Trophoblast cell (in vitro differentiated cells and primary cell): ENCODE measurements at regions not wholly inside any gene's neighbourhood (a gene's known extent, or its start where the extent isn't known, plus 50 kb on each side); places are given as distances from the start of the nearest gene placed in this dataset.

Experiments used
- DNase-seq, 2 donors: peaks; one replicate each; pipeline ENCODE4 v3.0.0-alpha.2; 2016
- H2AFZ ChIP-seq: 2 replicates; pipeline ENCODE4 v1.6.1; 2013; ENCODE audit warnings: low read length, moderate library complexity, mild to moderate bottlenecking; ENCODE audit not compliant: insufficient read depth, poor library complexity
- H2AK5ac ChIP-seq: 2 replicates; pipeline ENCODE4 v1.6.1; 2013; ENCODE audit warnings: mild to moderate bottlenecking, low read length
- H2BK120ac ChIP-seq: 2 replicates; pipeline ENCODE4 v1.6.1; 2013; ENCODE audit warnings: low read length, mild to moderate bottlenecking, moderate library complexity; ENCODE audit not compliant: insufficient read depth, poor library complexity
- H2BK12ac ChIP-seq: 2 replicates; pipeline ENCODE4 v1.6.1; 2013; ENCODE audit warnings: mild to moderate bottlenecking, low read length, moderate library complexity
- H2BK5ac ChIP-seq: 2 replicates; pipeline ENCODE4 v1.6.1; 2013; ENCODE audit warnings: low read length, low read depth, moderate library complexity, mild to moderate bottlenecking; ENCODE audit not compliant: poor library complexity
- H3K14ac ChIP-seq: 2 replicates; pipeline ENCODE4 v1.6.1; 2013; ENCODE audit warnings: mild to moderate bottlenecking, low read length
- H3K18ac ChIP-seq: 2 replicates; pipeline ENCODE4 v1.6.1; 2013; ENCODE audit warnings: mild to moderate bottlenecking, low read length
- H3K23ac ChIP-seq: 2 replicates; pipeline ENCODE4 v1.6.1; 2013; ENCODE audit warnings: low read length
- H3K27ac ChIP-seq: 2 replicates; pipeline ENCODE4 v1.5.1; 2013; ENCODE audit warnings: low read depth, mild to moderate bottlenecking, inconsistent platforms, low read length, moderate library complexity
- H3K27me3 ChIP-seq: 2 replicates; pipeline ENCODE4 v1.6.1; 2013; ENCODE audit warnings: inconsistent platforms, mild to moderate bottlenecking, low read length, moderate library complexity; ENCODE audit not compliant: insufficient read depth
- H3K36me3 ChIP-seq, 2 experiments: 1 replicate in 1 of 2; 2 replicates in 1 of 2; pipeline ENCODE4 v1.6.1; 2013; ENCODE audit warnings: low read length in 2 of 2, mild to moderate bottlenecking in 2 of 2, moderate library complexity in 1 of 2; ENCODE audit not compliant: insufficient read depth in 2 of 2, control insufficient read depth in 1 of 2
- H3K4ac ChIP-seq: 2 replicates; pipeline ENCODE4 v1.6.1; 2013; ENCODE audit warnings: low read depth, mild to moderate bottlenecking, low read length, moderate library complexity
- H3K4me1 ChIP-seq, 2 experiments: 1 replicate in 1 of 2; 2 replicates in 1 of 2; pipeline ENCODE4 v1.6.1; 2013; ENCODE audit warnings: low read length in 2 of 2, mild to moderate bottlenecking in 2 of 2, moderate library complexity in 1 of 2; ENCODE audit not compliant: insufficient read depth in 2 of 2, control insufficient read depth in 1 of 2
- H3K4me2 ChIP-seq: 2 replicates; pipeline ENCODE4 v1.6.1; 2013; ENCODE audit warnings: inconsistent platforms, mild to moderate bottlenecking, low read length, moderate library complexity
- H3K4me3 ChIP-seq: 2 replicates; pipeline ENCODE4 v1.5.1; 2013; ENCODE audit warnings: mild to moderate bottlenecking, low read depth, low read length, inconsistent platforms
- H3K79me1 ChIP-seq: one replicate; pipeline ENCODE4 v1.6.1; 2013; ENCODE audit warnings: low read length
- H3K79me2 ChIP-seq: 2 replicates; pipeline ENCODE4 v1.6.1; 2013; ENCODE audit warnings: low read length, mild to moderate bottlenecking; ENCODE audit not compliant: control insufficient read depth, insufficient read depth, poor library complexity
- H3K9ac ChIP-seq: 2 replicates; pipeline ENCODE4 v1.6.1; 2013; ENCODE audit warnings: mild to moderate bottlenecking, low read length
- H3K9me3 ChIP-seq: 2 replicates; pipeline ENCODE4 v1.6.1; 2013; ENCODE audit warnings: low read depth, mild to moderate bottlenecking, control low read depth, inconsistent platforms, low read length; ENCODE audit not compliant: insufficient read depth
- H4K12ac ChIP-seq: 2 replicates; pipeline ENCODE4 v1.6.1; 2013; ENCODE audit warnings: low read depth, mild to moderate bottlenecking, low read length, moderate library complexity
- H4K8ac ChIP-seq: 2 replicates; pipeline ENCODE4 v1.6.1; 2013; ENCODE audit warnings: low read depth, mild to moderate bottlenecking, low read length, moderate library complexity
- H4K91ac ChIP-seq: one replicate; pipeline ENCODE4 v1.6.1; 2013; ENCODE audit warnings: low read depth, mild to moderate bottlenecking, low read length, moderate library complexity
- WGBS: extraction: QIAGEN DNeasy Blood & Tissue Kit; methylation state at CpG from one replicate; pipeline ENCODE4 v1.1.7; 2013; ENCODE audit warnings: missing lambda C conversion rate; ENCODE audit not compliant: insufficient read length, insufficient coverage; ENCODE audit errors: extremely low coverage; 5-methylcytosine and 5-hydroxymethylcytosine counted together

DNA sequence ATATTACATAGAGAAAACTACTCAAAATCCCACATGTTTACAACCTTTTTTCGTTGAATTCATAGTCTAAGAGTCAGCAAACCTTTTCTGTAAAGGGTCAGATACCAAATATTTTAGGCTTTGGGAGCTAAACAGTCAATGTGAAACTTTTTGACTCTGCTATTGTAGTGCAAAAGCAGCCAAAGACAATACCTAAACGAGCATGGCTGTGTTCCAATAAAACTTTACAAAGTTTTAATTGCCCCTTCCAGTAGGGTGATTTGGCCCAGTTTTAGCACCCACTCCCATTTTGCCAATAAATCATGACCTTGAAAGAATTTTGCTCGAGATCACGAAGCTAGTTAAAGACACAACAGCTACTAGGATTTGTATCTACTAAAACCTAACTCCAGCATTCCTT is 147.2 kb downstream of the ANKRD50 start:
- Histone ChIP-seq H2BK120ac (no peak overlapping the region), H3K4me3 (no peak overlapping the region), H3K27me3 (no peaks in the 10 kb centered on the region), H3K4me1 (peaks cover 2% of the 10 kb centered on the region in 2 experiments), H2AFZ (no peak overlapping the region), H3K36me3 (no peaks in the 10 kb centered on the region), H3K18ac (no peak overlapping the region), H3K9me3 (no peaks in the 10 kb centered on the region), H3K27ac (no peak overlapping the region), H4K8ac (no peak overlapping the region), H2AK5ac (no peak overlapping the region), H4K12ac (no peak overlapping the region), H3K79me1 (peaks cover 4% of the 10 kb centered on the region), H2BK5ac (no peak overlapping the region), H3K4ac (no peak overlapping the region), H4K91ac (no peak overlapping the region), H3K23ac (no peak overlapping the region), H3K79me2 (no peaks in the 10 kb centered on the region), H2BK12ac (no peak overlapping the region), H3K14ac (no peak overlapping the region), H3K9ac (no peak overlapping the region), H3K4me2 (no peak overlapping the region)
- WGBS = no CpG with 5 or more reads among the region's 4 CpGs
- DNase-seq = peak in 1 of 2 donors; percentile 22

DNA sequence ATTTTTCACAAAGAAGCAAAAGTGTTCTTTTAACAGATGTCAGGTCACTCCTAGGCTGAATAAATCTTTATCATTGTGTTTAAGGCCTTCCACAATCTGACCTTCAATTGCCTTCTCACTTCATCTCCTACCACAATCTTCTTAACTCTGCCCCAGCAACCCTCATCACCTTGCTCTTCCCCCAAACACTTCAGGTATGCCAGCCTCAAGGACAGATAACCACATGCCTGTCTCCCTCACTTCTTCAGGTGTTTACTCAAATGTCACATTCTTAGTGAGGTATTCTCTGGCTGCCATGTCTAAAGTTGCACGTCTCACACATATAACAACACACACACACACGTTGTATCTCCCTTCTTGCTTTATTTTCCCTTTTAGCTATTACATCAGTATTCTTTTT is 146.5 kb downstream of the ANKRD50 start:
- H3K14ac ChIP-seq = no peak overlapping the region
- peaks cover 2% of the 10 kb centered on the region in 2 experiments for H3K4me1 ChIP-seq
- H3K79me2 ChIP-seq = no peaks in the 10 kb centered on the region
- H2AFZ ChIP-seq = no peak overlapping the region
- no peak overlapping the region for H2AK5ac ChIP-seq
- H3K4ac ChIP-seq = no peak overlapping the region
- H4K91ac ChIP-seq = no peak overlapping the region
- H2BK12ac ChIP-seq = no peak overlapping the region
- no peaks in the 10 kb centered on the region for H3K36me3 ChIP-seq
- no peak overlapping the region for H3K4me3 ChIP-seq
- H3K79me1 ChIP-seq = peaks cover 4% of the 10 kb centered on the region
- no peak overlapping the region for H2BK5ac ChIP-seq
- H4K12ac ChIP-seq = no peak overlapping the region
- H3K4me2 ChIP-seq = no peak overlapping the region
- H3K27me3 ChIP-seq = no peaks in the 10 kb centered on the region
- no peak overlapping the region for H3K23ac ChIP-seq
- WGBS = no CpG with 5 or more reads among the region's 2 CpGs
- no peak overlapping the region for H3K18ac ChIP-seq
- no peaks in the 10 kb centered on the region for H3K9me3 ChIP-seq
- no peak overlapping the region for H3K9ac ChIP-seq
- peak overlapping the region; percentile 23 for H3K27ac ChIP-seq
- DNase-seq = peak in 1 of 2 donors; percentile 56
- H4K8ac ChIP-seq = no peak overlapping the region
- no peak overlapping the region for H2BK120ac ChIP-seq

DNA sequence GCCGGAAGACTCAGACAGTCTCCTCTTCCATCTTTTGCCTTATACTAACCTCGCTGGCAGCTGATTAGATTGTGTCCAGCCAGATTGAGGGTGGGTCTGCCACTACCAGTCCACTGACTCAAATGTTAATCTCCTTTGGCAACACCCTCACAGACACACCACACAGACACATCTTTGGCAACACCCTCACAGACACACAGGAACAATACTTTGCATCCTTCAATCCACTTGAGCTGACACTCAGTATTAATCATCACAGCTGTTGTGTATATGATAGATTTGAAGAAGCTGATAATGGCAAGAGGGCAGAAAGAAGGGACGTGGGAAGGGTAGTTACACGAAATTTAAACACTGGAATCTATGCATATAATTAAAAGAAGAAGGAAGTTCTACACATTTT is 139.5 kb downstream of the ANKRD50 start:
- Histone ChIP-seq H2AK5ac (no peak overlapping the region), H3K4me3 (no peak overlapping the region), H3K4me1 (no peaks in the 10 kb centered on the region), H3K23ac (no peak overlapping the region), H3K27ac (no peak overlapping the region), H2AFZ (no peak overlapping the region), H3K9me3 (no peaks in the 10 kb centered on the region), H3K18ac (no peak overlapping the region), H4K8ac (no peak overlapping the region), H3K27me3 (no peaks in the 10 kb centered on the region), H3K4ac (no peak overlapping the region), H3K79me2 (no peaks in the 10 kb centered on the region), H3K9ac (no peak overlapping the region), H3K4me2 (no peak overlapping the region), H2BK5ac (no peak overlapping the region), H3K79me1 (no peaks in the 10 kb centered on the region), H4K91ac (no peak overlapping the region), H4K12ac (no peak overlapping the region), H3K14ac (no peak overlapping the region), H2BK12ac (no peak overlapping the region), H3K36me3 (no peaks in the 10 kb centered on the region), H2BK120ac (no peak overlapping the region)
- no peak for DNase-seq
- WGBS = no CpG with 5 or more reads among the region's 4 CpGs

DNA sequence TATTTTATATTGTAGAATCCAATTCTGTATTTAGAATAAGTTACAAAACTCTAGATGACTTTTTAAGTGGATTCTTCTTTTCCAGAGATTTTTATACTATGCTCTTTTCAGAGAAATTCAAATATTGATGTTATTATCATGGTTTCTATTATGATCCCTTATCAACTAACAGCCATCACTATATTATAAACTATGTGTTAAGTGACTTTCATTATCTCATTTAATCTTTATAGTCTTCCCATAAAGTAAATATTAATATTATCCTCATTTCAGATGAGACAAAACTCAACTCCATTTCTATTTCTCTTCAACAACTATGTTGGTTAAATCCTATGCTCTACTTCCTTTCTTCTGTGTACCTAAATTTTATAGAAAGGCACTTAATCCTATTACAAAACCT is 132.6 kb downstream of the ANKRD50 start:
- no peak overlapping the region for H3K23ac ChIP-seq
- no peak overlapping the region for H2BK120ac ChIP-seq
- H3K36me3 ChIP-seq = peaks cover 0 to 4% of the 10 kb centered on the region in 2 experiments
- no peak overlapping the region for H2BK12ac ChIP-seq
- no peak overlapping the region for H3K14ac ChIP-seq
- no peaks in the 10 kb centered on the region for H3K79me1 ChIP-seq
- H3K9ac ChIP-seq = no peak overlapping the region
- H4K12ac ChIP-seq = no peak overlapping the region
- H3K4me3 ChIP-seq = no peak overlapping the region
- no peak overlapping the region for H3K4me2 ChIP-seq
- no peak overlapping the region for H3K18ac ChIP-seq
- no peaks in the 10 kb centered on the region for H3K79me2 ChIP-seq
- DNase-seq = no peak
- no peaks in the 10 kb centered on the region for H3K27me3 ChIP-seq
- H4K91ac ChIP-seq = no peak overlapping the region
- H3K9me3 ChIP-seq = peaks cover 5% of the 10 kb centered on the region
- H4K8ac ChIP-seq = no peak overlapping the region
- H2AK5ac ChIP-seq = no peak overlapping the region
- no peak overlapping the region for H2AFZ ChIP-seq
- H3K27ac ChIP-seq = no peak overlapping the region
- no peak overlapping the region for H3K4ac ChIP-seq
- no peaks in the 10 kb centered on the region for H3K4me1 ChIP-seq
- no peak overlapping the region for H2BK5ac ChIP-seq
